Prostate gland (tissue), 2 donors: ENCODE measurements at regions not wholly inside any gene's neighbourhood (a gene's known extent, or its start where the extent isn't known, plus 50 kb on each side); places are given as distances from the start of the nearest gene placed in this dataset.

Experiments used
- DNase-seq: peaks from one replicate; pipeline ENCODE4 v3.0.0-alpha.2; 2019; ENCODE audit warnings: low spot score
- H3K27ac ChIP-seq, 2 donors: fragments of 200-600 bp; sonication (generic); 2 replicates each; pipeline ENCODE4 v1.5.1; 2017 to 2019
- H3K27me3 ChIP-seq: fragments of 200-600 bp; sonication (generic); replicated peaks from 2 replicates; pipeline ENCODE4 v1.5.1; 2019; ENCODE audit not compliant: insufficient read depth
- H3K36me3 ChIP-seq, 2 donors: fragments of 200-600 bp; sonication (generic); 1 replicate in 1 of 2; 2 replicates in 1 of 2; pipeline versions ENCODE4 v1.5.1 to v1.8.1; 2017 to 2019
- H3K4me1 ChIP-seq: fragments of 200-600 bp; sonication (generic); replicated peaks from 2 replicates; pipeline ENCODE4 v1.5.1; 2019
- H3K4me3 ChIP-seq, 2 donors: fragments of 200-600 bp; sonication (generic); 2 replicates each; pipeline ENCODE4 v1.5.1; 2017 to 2019
- H3K9me3 ChIP-seq: fragments of 200-600 bp; sonication (generic); 2 replicates; pipeline ENCODE4 v1.5.1; 2017
- POLR2A ChIP-seq: fragments of 450-650 bp; IDR thresholded peaks from one replicate; pipeline ENCODE4 v1.6.1; 2016; ENCODE audit warnings: antibody characterized with exemption, mild to moderate bottlenecking
- POLR2AphosphoS5 ChIP-seq: sonication (generic); formaldehyde crosslinking; IDR thresholded peaks from one replicate; pipeline ENCODE4 v1.6.1; 2017; ENCODE audit warnings: antibody characterized with exemption
- WGBS: methylation state at CpG from one replicate; pipeline ENCODE4 v1.1.5; 2018; 5-methylcytosine and 5-hydroxymethylcytosine counted together
- intact Hi-C: fragments of 100-400 bp; cut with DNase I; formaldehyde crosslinking; loops from one replicate; pipeline ENCODE4 v1.14.2; 2022
- TF ChIP-seq, protein P1 (sequence below), 4 experiments: fragments of 200-600 bp in 2 of 4; fragments of 450-650 bp in 2 of 4; sonication (generic) in 2 of 4; IDR thresholded peaks; 1 replicate in 3 of 4; 2 replicates in 1 of 4; pipeline ENCODE4 v1.5.1; 2016 to 2019; ENCODE audit warnings: antibody characterized with exemption in 4 of 4, mild to moderate bottlenecking in 2 of 4, moderate library complexity in 2 of 4

DNA sequence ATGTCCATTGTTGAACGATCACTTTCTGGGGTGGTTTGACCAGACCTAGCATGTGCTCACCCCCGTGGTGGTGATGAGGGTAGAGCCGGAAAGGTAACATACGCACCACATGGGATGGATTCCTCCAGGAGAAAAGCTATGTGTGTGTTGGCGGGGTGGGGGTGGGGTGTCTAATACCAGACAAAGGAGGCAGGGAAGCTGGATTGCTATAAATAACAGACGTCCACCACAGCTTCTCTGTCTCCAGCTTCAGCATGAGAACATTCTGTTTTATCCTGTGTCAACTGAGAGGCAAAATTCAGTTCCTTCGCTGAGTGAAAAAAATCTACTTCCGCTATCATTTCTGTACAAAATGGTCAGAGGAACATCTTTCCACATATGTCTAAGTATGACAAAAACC lies 151.0 kb downstream of the PCSK1 start:
- H3K27ac ChIP-seq = no peak overlapping the region
- no peak overlapping the region for H3K4me3 ChIP-seq
- WGBS = 93% methylated on average over 8 of the region's 8 CpGs
- TF ChIP-seq POLR2A (no peak), POLR2AphosphoS5 (no peak)
- TF ChIP-seq, protein P1, sequence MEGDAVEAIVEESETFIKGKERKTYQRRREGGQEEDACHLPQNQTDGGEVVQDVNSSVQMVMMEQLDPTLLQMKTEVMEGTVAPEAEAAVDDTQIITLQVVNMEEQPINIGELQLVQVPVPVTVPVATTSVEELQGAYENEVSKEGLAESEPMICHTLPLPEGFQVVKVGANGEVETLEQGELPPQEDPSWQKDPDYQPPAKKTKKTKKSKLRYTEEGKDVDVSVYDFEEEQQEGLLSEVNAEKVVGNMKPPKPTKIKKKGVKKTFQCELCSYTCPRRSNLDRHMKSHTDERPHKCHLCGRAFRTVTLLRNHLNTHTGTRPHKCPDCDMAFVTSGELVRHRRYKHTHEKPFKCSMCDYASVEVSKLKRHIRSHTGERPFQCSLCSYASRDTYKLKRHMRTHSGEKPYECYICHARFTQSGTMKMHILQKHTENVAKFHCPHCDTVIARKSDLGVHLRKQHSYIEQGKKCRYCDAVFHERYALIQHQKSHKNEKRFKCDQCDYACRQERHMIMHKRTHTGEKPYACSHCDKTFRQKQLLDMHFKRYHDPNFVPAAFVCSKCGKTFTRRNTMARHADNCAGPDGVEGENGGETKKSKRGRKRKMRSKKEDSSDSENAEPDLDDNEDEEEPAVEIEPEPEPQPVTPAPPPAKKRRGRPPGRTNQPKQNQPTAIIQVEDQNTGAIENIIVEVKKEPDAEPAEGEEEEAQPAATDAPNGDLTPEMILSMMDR (IDR thresholded peaks at IDR 0.05) = no peak
- H3K4me1 ChIP-seq = peaks cover 5% of the 10 kb centered on the region
- intact Hi-C loops = no loop called here
- no peak for DNase-seq
- H3K36me3 ChIP-seq = no peaks in the 10 kb centered on the region
- no peaks in the 10 kb centered on the region for H3K27me3 ChIP-seq
- no peaks in the 10 kb centered on the region for H3K9me3 ChIP-seq

DNA sequence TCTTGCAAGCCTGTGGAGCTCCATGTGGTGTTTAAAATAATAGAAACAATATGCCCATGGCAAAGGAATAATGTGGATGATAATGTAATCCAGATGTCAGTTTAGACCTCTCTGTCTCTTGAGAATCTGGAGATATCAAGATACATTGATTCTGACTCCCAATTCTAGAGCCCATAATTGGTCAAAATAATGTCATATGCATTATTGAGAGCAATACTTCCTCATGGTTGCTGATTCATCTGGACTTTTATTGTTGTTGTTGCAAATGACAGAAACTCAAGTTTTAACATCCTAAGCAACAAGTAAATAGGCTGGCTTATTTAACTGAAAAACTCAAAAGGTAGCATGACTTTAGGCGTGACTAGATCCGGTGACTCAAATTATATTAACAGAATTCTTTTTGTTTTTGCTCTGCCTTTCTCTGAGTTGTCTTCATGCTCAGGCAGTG lies 152.1 kb downstream of the PCSK1 start:
- no peak overlapping the region for H3K27ac ChIP-seq
- no peak overlapping the region for H3K4me3 ChIP-seq
- 74% methylated on average over 2 of the region's 2 CpGs for WGBS
- no peaks in the 10 kb centered on the region for H3K27me3 ChIP-seq
- no peaks in the 10 kb centered on the region for H3K36me3 ChIP-seq
- no peak for DNase-seq
- TF ChIP-seq POLR2A (no peak), POLR2AphosphoS5 (no peak)
- TF ChIP-seq, protein P1 (IDR thresholded peaks at IDR 0.05) = no peak
- H3K4me1 ChIP-seq = peaks cover 5% of the 10 kb centered on the region
- intact Hi-C loops = no loop called here
- H3K9me3 ChIP-seq = no peaks in the 10 kb centered on the region

DNA sequence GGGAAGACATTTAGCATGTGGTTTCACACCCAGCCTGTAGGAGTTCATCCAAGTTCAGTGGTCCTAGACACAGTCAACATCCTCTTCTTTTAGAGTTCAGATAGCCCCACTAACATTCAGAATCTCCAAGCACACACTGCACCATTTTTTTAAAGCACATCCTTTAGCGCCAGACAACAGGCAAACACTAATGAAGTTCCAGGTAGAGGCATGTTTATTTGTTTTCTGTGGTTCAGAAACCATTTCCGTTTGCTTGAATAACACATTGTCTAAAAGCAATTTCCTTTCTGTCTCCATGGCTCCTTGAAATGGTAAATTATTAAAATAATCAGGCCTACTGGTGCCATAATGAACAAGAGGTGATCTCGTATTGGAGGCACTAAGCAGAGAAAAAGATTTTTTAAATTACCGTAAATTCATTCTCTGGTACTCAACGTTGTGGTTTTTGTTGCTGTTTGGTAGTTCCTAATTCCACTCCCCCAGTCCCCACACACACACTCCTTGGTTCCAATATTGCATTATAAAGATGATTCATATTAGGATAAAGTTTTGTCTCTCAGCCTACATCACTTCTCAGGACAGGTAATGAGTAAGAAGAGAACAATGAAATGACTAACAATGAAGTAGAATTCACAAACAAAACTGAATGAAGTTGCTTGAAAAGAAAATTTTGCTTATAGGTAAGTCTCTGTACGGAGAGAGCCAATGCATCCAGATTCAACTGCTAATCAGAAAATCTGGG lies 153.1 kb downstream of the PCSK1 start:
- WGBS = 88% methylated on average over 6 of the region's 6 CpGs
- Histone ChIP-seq H3K4me3 (no peak overlapping the region), H3K27ac (no peak overlapping the region), H3K27me3 (no peaks in the 10 kb centered on the region), H3K9me3 (no peaks in the 10 kb centered on the region), H3K36me3 (no peaks in the 10 kb centered on the region), H3K4me1 (peaks cover 5% of the 10 kb centered on the region)
- intact Hi-C loops = no loop called here
- no peak for DNase-seq
- TF ChIP-seq POLR2AphosphoS5 (no peak), POLR2A (no peak)
- TF ChIP-seq, protein P1 (IDR thresholded peaks at IDR 0.05) = no peak

DNA sequence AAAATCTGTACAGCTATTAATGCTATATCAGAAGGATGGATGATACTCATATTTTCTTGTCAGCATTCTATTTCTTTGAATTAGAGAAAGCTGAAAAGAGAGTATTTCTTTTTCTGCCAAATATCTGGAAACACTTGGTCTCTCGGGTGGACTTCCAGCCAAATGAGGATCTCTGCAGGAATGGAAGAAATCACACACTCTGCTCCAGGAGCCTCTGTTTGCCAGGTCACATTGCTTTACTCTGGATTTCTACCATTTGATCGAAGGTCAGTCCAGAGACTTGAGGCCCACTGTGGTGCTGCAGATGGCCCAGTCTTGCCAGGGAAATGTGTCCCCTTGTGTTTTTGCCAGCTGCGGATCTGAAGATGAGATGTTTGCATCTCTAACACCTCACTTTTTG lies 154.1 kb downstream of the PCSK1 start:
- Histone ChIP-seq H3K4me1 (peaks cover under 1% of the 10 kb centered on the region), H3K27ac (no peak overlapping the region), H3K9me3 (no peaks in the 10 kb centered on the region), H3K36me3 (no peaks in the 10 kb centered on the region), H3K4me3 (no peak overlapping the region), H3K27me3 (no peaks in the 10 kb centered on the region)
- TF ChIP-seq POLR2AphosphoS5 (no peak), POLR2A (no peak)
- TF ChIP-seq, protein P1 (IDR thresholded peaks at IDR 0.05) = no peak
- intact Hi-C loops = no loop called here
- WGBS = 79% methylated on average over 3 of the region's 3 CpGs
- no peak for DNase-seq

DNA sequence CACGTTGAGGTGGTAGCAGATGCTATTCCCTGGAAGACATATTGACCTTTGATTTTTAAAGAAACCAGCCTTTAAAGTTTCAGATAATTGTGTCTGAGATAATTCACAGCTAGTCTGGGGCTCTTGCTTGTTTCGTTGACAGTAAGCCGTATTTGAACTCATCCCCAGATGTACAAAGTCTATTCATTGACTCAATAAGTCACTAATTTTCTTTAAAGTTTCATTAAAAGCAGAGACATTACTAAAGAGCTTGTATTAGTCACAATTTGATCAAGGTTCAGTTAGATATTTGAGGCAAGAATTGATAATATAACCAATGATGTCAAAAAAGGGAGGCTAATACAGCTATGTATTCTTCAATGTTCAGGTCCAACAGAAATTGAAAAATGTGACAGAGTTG lies 158.0 kb downstream of the PCSK1 start:
- Histone ChIP-seq H3K27me3 (no peaks in the 10 kb centered on the region), H3K9me3 (no peaks in the 10 kb centered on the region), H3K4me3 (no peak overlapping the region), H3K4me1 (no peaks in the 10 kb centered on the region), H3K36me3 (no peaks in the 10 kb centered on the region), H3K27ac (no peak overlapping the region)
- intact Hi-C loops = no loop called here
- no peak for TF ChIP-seq POLR2A
- TF ChIP-seq POLR2AphosphoS5 = no peak
- TF ChIP-seq, protein P1 (IDR thresholded peaks at IDR 0.05) = no peak
- no peak for DNase-seq
- 91% methylated on average over 3 of the region's 3 CpGs for WGBS
